Left lobe of liver (tissue), 2 donors: ENCODE measurements at regions not wholly inside any gene's neighbourhood (a gene's known extent, or its start where the extent isn't known, plus 50 kb on each side); places are given as distances from the start of the nearest gene placed in this dataset.

Experiments
- ATAC-seq: fragments of 200-7000 bp; cut with Tn5 transposase; one replicate; pipeline ENCODE4 v1.9.1; 2020; ENCODE audit warnings: mild to moderate bottlenecking, moderate library complexity
- DNase-seq: peaks from one replicate; pipeline ENCODE4 v3.0.0-alpha.2; 2020; ENCODE audit warnings: low spot score
- donor health status: DM: no; HTN: no; CAD: no; lungs with moderate emphysema.
- donor health status: DM: no; HTN: yes; CAD: no.

GRCh38 chr14:21729703-21730233 is 56.1 kb upstream of the OR4E1 start:
- peak; percentile 62 for ATAC-seq
- no peak for DNase-seq

- no peak for ATAC-seq
- no peak for DNase-seq
Measured at GRCh38 chr14:21725250-21725649, 51.6 kb upstream of the OR4E1 start.

GRCh38 chr14:21724090-21724973 is 50.7 kb upstream of the OR4E1 start:
- no peak for ATAC-seq
- no peak for DNase-seq

GRCh38 chr14:21723431-21724045 is 49.9 kb upstream of the OR4E1 start:
- ATAC-seq (no peak), DNase-seq (no peak)
